PC-3 (cell line): ENCODE measurements at regions not wholly inside any gene's neighbourhood (a gene's known extent, or its start where the extent isn't known, plus 50 kb on each side); places are given as distances from the start of the nearest gene placed in this dataset.

Source experiments
- ATAC-seq: fragments of 200-7000 bp; cut with Tn5 transposase; 2 replicates; pipeline ENCODE4 v1.9.1; 2020; ENCODE audit warnings: mild to moderate bottlenecking, moderate library complexity
- BruUV-seq: library from RNA; stranded (reverse); fragments of 400-500 nt; replicated peaks from 2 replicates; lab custom pipeline; 2021; lab: Mats Ljungman, UMichigan
- CTCF ChIA-PET: fragments of 300-600 bp; sonication (Branson Sonifier 250); formaldehyde crosslinking; loops from one replicate; lab custom pipeline; 2022; ENCODE audit warnings: antibody characterized with exemption; lab: Charles Lee
- POLR2A ChIA-PET: fragments of 300-600 bp; sonication (Branson Sonifier 250); formaldehyde crosslinking; loops from one replicate; lab custom pipeline; 2022; ENCODE audit warnings: antibody characterized with exemption; ENCODE audit not compliant: unreplicated experiment; lab: Charles Lee
- DNase-seq: peaks from one replicate; pipeline ENCODE4 v3.0.0-alpha.2; 2015
- H2AFZ ChIP-seq: fragments of 300-600 bp; sonication (generic); 2 replicates; pipeline ENCODE4 v1.6.0; 2016; ENCODE audit warnings: antibody characterized with exemption, low read length
- H3F3A ChIP-seq: fragments of 300-600 bp; sonication (generic); one replicate; pipeline ENCODE4 v1.6.0; 2017; ENCODE audit warnings: antibody characterized with exemption, low read length, control low read depth, mild to moderate bottlenecking; ENCODE audit not compliant: unreplicated experiment
- H3K27ac ChIP-seq: fragments of 300-600 bp; sonication (generic); 2 replicates; pipeline ENCODE4 v1.5.1; 2016; ENCODE audit warnings: mild to moderate bottlenecking, low read length
- H3K27me3 ChIP-seq: fragments of 300-600 bp; sonication (generic); 2 replicates; pipeline ENCODE4 v1.6.1; 2016; ENCODE audit warnings: low read length, mixed read lengths
- H3K36me3 ChIP-seq: fragments of 300-600 bp; sonication (generic); 2 replicates; pipeline ENCODE4 v1.6.1; 2016; ENCODE audit warnings: low read depth, mixed run types, low read length, mixed read lengths
- H3K4me1 ChIP-seq: fragments of 300-600 bp; sonication (generic); 2 replicates; pipeline ENCODE4 v1.5.1; 2016; ENCODE audit warnings: low read length; ENCODE audit not compliant: insufficient read depth
- H3K4me2 ChIP-seq: fragments of 300-600 bp; sonication (generic); 2 replicates; pipeline ENCODE4 v1.6.0; 2016; ENCODE audit warnings: low read length
- H3K4me3 ChIP-seq: fragments of 300-600 bp; sonication (generic); 2 replicates; pipeline ENCODE4 v1.5.1; 2016; ENCODE audit warnings: mild to moderate bottlenecking, low read length, mixed read lengths
- H3K79me2 ChIP-seq: fragments of 300-600 bp; sonication (generic); 2 replicates; pipeline ENCODE4 v1.6.1; 2017; ENCODE audit warnings: low read length, mixed read lengths
- H3K9ac ChIP-seq: fragments of 300-600 bp; sonication (generic); 2 replicates; pipeline ENCODE4 v1.6.0; 2016; ENCODE audit warnings: mild to moderate bottlenecking, low read length
- H3K9me2 ChIP-seq: fragments of 300-600 bp; sonication (generic); replicated peaks from 2 replicates; pipeline ENCODE4 v1.6.1; 2016; ENCODE audit warnings: mixed run types, low read length, mixed read lengths
- H3K9me3 ChIP-seq: fragments of 300-600 bp; sonication (generic); 2 replicates; pipeline ENCODE4 v1.6.1; 2016; ENCODE audit warnings: low read length, mixed read lengths
- H4K20me1 ChIP-seq: fragments of 300-600 bp; sonication (generic); 2 replicates; pipeline ENCODE4 v1.6.1; 2016; ENCODE audit warnings: low read length, mixed read lengths
- EZH2 ChIP-seq: fragments of 300-600 bp; sonication (generic); IDR thresholded peaks from one replicate; pipeline ENCODE4 v1.6.1; 2017; ENCODE audit warnings: antibody characterized with exemption, mild to moderate bottlenecking, low read length; ENCODE audit not compliant: unreplicated experiment
- EZH2phosphoT487 ChIP-seq: fragments of 300-600 bp; sonication (generic); IDR thresholded peaks from 2 replicates; pipeline ENCODE4 v1.6.1; 2018; ENCODE audit warnings: mild to moderate bottlenecking, antibody characterized with exemption, low read length, borderline replicate concordance
- intact Hi-C: fragments of 100-400 bp; cut with micrococcal nuclease; formaldehyde crosslinking; loops from 2 replicates; pipeline ENCODE4 v1.9.0; 2023
- TF ChIP-seq, protein P1 (sequence below): fragments of 300-600 bp; sonication (generic); conservative IDR thresholded peaks from 2 replicates; pipeline ENCODE4 v1.5.1; 2017; ENCODE audit warnings: antibody characterized with exemption, low read depth, mild to moderate bottlenecking, low read length

DNA sequence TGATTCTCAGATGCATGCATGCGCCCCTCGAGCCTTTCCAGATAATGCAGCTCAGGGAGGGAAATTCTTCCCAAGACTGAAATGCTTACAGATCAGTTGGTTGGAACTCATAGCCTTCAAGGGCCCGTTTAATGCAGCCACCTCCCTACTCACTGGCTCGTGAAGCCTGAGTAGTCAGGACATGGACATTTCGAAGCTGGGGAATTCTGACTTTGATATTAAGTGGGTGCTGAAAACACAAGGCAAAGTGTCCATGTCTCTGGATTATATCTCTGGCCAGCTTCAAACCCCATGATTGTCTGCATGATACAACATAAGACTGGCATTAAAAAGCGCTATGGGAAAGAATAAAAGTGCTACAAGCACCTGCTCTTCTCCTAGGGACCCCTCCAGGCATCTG lies 207.5 kb downstream of the HERPUD2 start:
- Histone ChIP-seq H3F3A (no peaks in the 10 kb centered on the region), H3K4me2 (no peak overlapping the region), H3K36me3 (no peaks in the 10 kb centered on the region), H2AFZ (no peak overlapping the region), H3K9me3 (no peaks in the 10 kb centered on the region), H3K27me3 (peaks cover 73% of the 10 kb centered on the region), H3K4me3 (no peak overlapping the region), H3K27ac (no peak overlapping the region), H3K79me2 (no peaks in the 10 kb centered on the region), H3K9ac (no peak overlapping the region), H3K9me2 (no peaks in the 10 kb centered on the region), H3K4me1 (no peaks in the 10 kb centered on the region), H4K20me1 (no peaks in the 10 kb centered on the region)
- intact Hi-C loops: no loop called here
- POLR2A ChIA-PET: no interaction called here
- ATAC-seq: no peak
- TF ChIP-seq EZH2 (no peak), EZH2phosphoT487 (no peak)
- TF ChIP-seq, protein P1, sequence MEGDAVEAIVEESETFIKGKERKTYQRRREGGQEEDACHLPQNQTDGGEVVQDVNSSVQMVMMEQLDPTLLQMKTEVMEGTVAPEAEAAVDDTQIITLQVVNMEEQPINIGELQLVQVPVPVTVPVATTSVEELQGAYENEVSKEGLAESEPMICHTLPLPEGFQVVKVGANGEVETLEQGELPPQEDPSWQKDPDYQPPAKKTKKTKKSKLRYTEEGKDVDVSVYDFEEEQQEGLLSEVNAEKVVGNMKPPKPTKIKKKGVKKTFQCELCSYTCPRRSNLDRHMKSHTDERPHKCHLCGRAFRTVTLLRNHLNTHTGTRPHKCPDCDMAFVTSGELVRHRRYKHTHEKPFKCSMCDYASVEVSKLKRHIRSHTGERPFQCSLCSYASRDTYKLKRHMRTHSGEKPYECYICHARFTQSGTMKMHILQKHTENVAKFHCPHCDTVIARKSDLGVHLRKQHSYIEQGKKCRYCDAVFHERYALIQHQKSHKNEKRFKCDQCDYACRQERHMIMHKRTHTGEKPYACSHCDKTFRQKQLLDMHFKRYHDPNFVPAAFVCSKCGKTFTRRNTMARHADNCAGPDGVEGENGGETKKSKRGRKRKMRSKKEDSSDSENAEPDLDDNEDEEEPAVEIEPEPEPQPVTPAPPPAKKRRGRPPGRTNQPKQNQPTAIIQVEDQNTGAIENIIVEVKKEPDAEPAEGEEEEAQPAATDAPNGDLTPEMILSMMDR: no peak
- BruUV-seq: no TSS peak
- CTCF ChIA-PET: no interaction called here
- DNase-seq: no peak

DNA sequence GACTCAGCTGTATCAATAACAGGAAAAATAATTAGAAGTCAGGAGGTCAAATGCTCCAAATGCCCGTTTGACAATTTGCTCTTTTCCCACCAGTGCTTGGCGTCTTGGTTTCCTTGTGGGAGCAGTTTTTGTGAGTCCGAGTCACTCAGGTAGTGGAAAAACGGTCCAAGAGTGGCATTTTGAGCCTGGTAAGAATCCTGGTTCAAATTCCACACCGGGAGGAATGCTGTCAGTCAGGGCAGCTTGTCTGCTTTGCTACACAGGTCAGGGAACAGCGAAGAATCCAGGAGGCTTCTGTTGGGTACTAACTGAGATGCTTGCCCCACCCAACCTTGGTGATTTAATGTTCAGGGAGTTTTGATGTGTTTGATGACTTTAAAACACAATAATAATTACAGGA lies 209.5 kb downstream of the HERPUD2 start:
- Histone ChIP-seq H3K9me2 (no peaks in the 10 kb centered on the region), H3F3A (no peaks in the 10 kb centered on the region), H3K9me3 (no peaks in the 10 kb centered on the region), H3K4me2 (no peak overlapping the region), H3K79me2 (no peaks in the 10 kb centered on the region), H3K27me3 (peaks cover 62% of the 10 kb centered on the region), H3K27ac (no peak overlapping the region), H4K20me1 (no peaks in the 10 kb centered on the region), H2AFZ (no peak overlapping the region), H3K4me1 (no peaks in the 10 kb centered on the region), H3K36me3 (no peaks in the 10 kb centered on the region), H3K4me3 (no peak overlapping the region), H3K9ac (no peak overlapping the region)
- intact Hi-C loops: no loop called here
- BruUV-seq: no TSS peak
- ATAC-seq: no peak
- ChIA-PET POLR2A (no interaction called here), CTCF (no interaction called here)
- DNase-seq: no peak
- TF ChIP-seq EZH2: no peak
- TF ChIP-seq, protein P1: no peak
- TF ChIP-seq EZH2phosphoT487: no peak

DNA sequence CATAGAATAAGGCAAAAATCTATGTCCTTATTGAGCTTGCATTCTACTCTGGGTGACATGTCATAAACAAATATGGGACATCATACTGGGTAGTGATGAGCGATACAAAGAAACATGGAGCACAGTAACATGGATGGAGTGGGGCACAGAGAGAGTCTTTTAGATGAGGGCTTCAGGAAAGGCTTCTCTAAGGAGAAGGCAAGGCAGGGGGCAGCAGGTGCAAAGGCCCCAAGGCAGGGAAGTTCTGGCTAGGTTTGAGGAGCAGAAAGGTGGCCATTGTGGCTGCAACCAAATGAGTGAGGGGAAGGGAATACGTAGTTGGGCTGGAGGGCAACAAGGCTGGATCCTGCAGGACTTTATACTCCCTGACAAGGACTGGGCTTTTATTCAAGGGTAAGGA lies 211.4 kb downstream of the HERPUD2 start:
- H3K4me1 ChIP-seq: no peaks in the 10 kb centered on the region
- CTCF ChIA-PET: no interaction called here
- no peaks in the 10 kb centered on the region for H4K20me1 ChIP-seq
- no TSS peak for BruUV-seq
- H3K4me3 ChIP-seq: no peak overlapping the region
- no peaks in the 10 kb centered on the region for H3K79me2 ChIP-seq
- no peak overlapping the region for H3K27ac ChIP-seq
- H3K4me2 ChIP-seq: no peak overlapping the region
- no peak for DNase-seq
- no peak for ATAC-seq
- intact Hi-C loops: no loop called here
- H3K27me3 ChIP-seq: peaks cover 52% of the 10 kb centered on the region
- POLR2A ChIA-PET: no interaction called here
- no peaks in the 10 kb centered on the region for H3K9me3 ChIP-seq
- H3K36me3 ChIP-seq: no peaks in the 10 kb centered on the region
- no peak overlapping the region for H3K9ac ChIP-seq
- H3F3A ChIP-seq: no peaks in the 10 kb centered on the region
- TF ChIP-seq, protein P1: no peak
- no peak for TF ChIP-seq EZH2phosphoT487
- no peak for TF ChIP-seq EZH2
- H2AFZ ChIP-seq: no peak overlapping the region
- no peaks in the 10 kb centered on the region for H3K9me2 ChIP-seq
